H9 (cell line): ENCODE measurements at regions not wholly inside any gene's neighbourhood (a gene's known extent, or its start where the extent isn't known, plus 50 kb on each side); places are given as distances from the start of the nearest gene placed in this dataset.

Experiments
- DNase-seq: peaks from one replicate; pipeline ENCODE4 v3.0.0-alpha.2; 2017
- H2AFZ ChIP-seq: one replicate; pipeline ENCODE4 v1.6.1; 2013; ENCODE audit warnings: mild to moderate bottlenecking, low read length, control low read depth, moderate library complexity
- H2AK5ac ChIP-seq: 2 replicates; pipeline ENCODE4 v1.6.1; 2013; ENCODE audit warnings: low read length, control low read depth, mixed read lengths; ENCODE audit not compliant: insufficient read length
- H2BK120ac ChIP-seq: one replicate; pipeline ENCODE4 v1.6.1; 2013; ENCODE audit warnings: low read depth, mild to moderate bottlenecking, low read length, control low read depth, inconsistent platforms; ENCODE audit not compliant: poor library complexity, severe bottlenecking
- H2BK12ac ChIP-seq: 2 replicates; pipeline ENCODE4 v1.6.1; 2013; ENCODE audit warnings: low read length, control low read depth, mixed read lengths, low read depth; ENCODE audit not compliant: insufficient read length
- H2BK15ac ChIP-seq: 2 replicates; pipeline ENCODE4 v1.6.1; 2013; ENCODE audit warnings: low read depth, low read length, control low read depth
- H2BK20ac ChIP-seq: one replicate; pipeline ENCODE4 v1.6.1; 2013; ENCODE audit warnings: low read depth, mild to moderate bottlenecking, low read length, control low read depth, inconsistent platforms; ENCODE audit not compliant: poor library complexity, severe bottlenecking
- H2BK5ac ChIP-seq: 2 replicates; pipeline ENCODE4 v1.6.1; 2013; ENCODE audit warnings: low read length, control low read depth, mixed read lengths; ENCODE audit not compliant: insufficient read length
- H3K14ac ChIP-seq: 2 replicates; pipeline ENCODE4 v1.6.1; 2013; ENCODE audit warnings: low read length, control low read depth; ENCODE audit not compliant: insufficient read depth
- H3K18ac ChIP-seq: 2 replicates; pipeline ENCODE4 v1.6.1; 2013; ENCODE audit warnings: low read depth, mild to moderate bottlenecking, mixed read lengths, low read length, control low read depth; ENCODE audit not compliant: insufficient read length
- H3K23ac ChIP-seq: 2 replicates; pipeline ENCODE4 v1.6.1; 2013; ENCODE audit warnings: low read length, control low read depth, mixed read lengths, low read depth; ENCODE audit not compliant: insufficient read length
- H3K23me2 ChIP-seq: 2 replicates; pipeline ENCODE4 v1.6.1; 2013; ENCODE audit warnings: low read depth, mild to moderate bottlenecking, mixed read lengths, low read length, control low read depth; ENCODE audit not compliant: insufficient read length, poor library complexity, severe bottlenecking
- H3K27ac ChIP-seq: 2 replicates; pipeline ENCODE4 v1.5.1; 2013; ENCODE audit warnings: low read length, control low read depth, mixed read lengths, low read depth; ENCODE audit not compliant: insufficient read length
- H3K27me3 ChIP-seq: 2 replicates; pipeline ENCODE4 v1.6.1; 2013; ENCODE audit warnings: low read length, control low read depth, inconsistent platforms; ENCODE audit not compliant: insufficient read depth
- H3K4ac ChIP-seq: 2 replicates; pipeline ENCODE4 v1.6.1; 2013; ENCODE audit warnings: low read depth, mild to moderate bottlenecking, control low read depth, inconsistent platforms, low read length, moderate library complexity
- H3K4me1 ChIP-seq: 2 replicates; pipeline ENCODE4 v1.6.1; 2013; ENCODE audit warnings: low read length, control low read depth, inconsistent platforms; ENCODE audit not compliant: insufficient read depth
- H3K4me2 ChIP-seq: 2 replicates; pipeline ENCODE4 v1.6.1; 2013; ENCODE audit warnings: low read length, control low read depth, mixed read lengths; ENCODE audit not compliant: insufficient read length, insufficient read depth
- H3K56ac ChIP-seq: 2 replicates; pipeline ENCODE4 v1.6.1; 2013; ENCODE audit warnings: low read depth, mild to moderate bottlenecking, mixed read lengths, low read length, control low read depth; ENCODE audit not compliant: insufficient read length
- H3K79me1 ChIP-seq: 2 replicates; pipeline ENCODE4 v1.6.1; 2013; ENCODE audit warnings: low read depth, mild to moderate bottlenecking, moderate library complexity, low read length, control low read depth, inconsistent platforms; ENCODE audit not compliant: insufficient read depth, poor library complexity, severe bottlenecking
- H3K79me2 ChIP-seq: 2 replicates; pipeline ENCODE4 v1.6.1; 2013; ENCODE audit warnings: low read length, control low read depth, inconsistent platforms; ENCODE audit not compliant: insufficient read depth
- H3K9ac ChIP-seq: 2 replicates; pipeline ENCODE4 v1.6.1; 2013; ENCODE audit warnings: low read length, control low read depth, mixed read lengths; ENCODE audit not compliant: insufficient read length; ENCODE audit errors: extremely low read depth
- H3K9me3 ChIP-seq: one replicate; pipeline ENCODE4 v1.6.1; 2013; ENCODE audit warnings: low read depth, low read length, inconsistent platforms; ENCODE audit not compliant: control insufficient read depth
- H3T11ph ChIP-seq: one replicate; pipeline ENCODE4 v1.6.1; 2013; ENCODE audit warnings: mild to moderate bottlenecking, low read length, control low read depth, inconsistent platforms
- H4K20me1 ChIP-seq: one replicate; pipeline ENCODE4 v1.6.1; 2013; ENCODE audit not compliant: control insufficient read depth, insufficient read length, insufficient read depth
- H4K5ac ChIP-seq: 2 replicates; pipeline ENCODE4 v1.6.1; 2013; ENCODE audit warnings: low read depth, mild to moderate bottlenecking, mixed read lengths, low read length, control low read depth; ENCODE audit not compliant: insufficient read length
- H4K8ac ChIP-seq: replicated peaks from 2 replicates; pipeline ENCODE4 v1.6.1; 2013; ENCODE audit warnings: low read length, control low read depth, mixed read lengths, low read depth; ENCODE audit not compliant: insufficient read length
- H4K91ac ChIP-seq: 2 replicates; pipeline ENCODE4 v1.6.1; 2013; ENCODE audit warnings: low read depth, mild to moderate bottlenecking, moderate library complexity, mixed read lengths, low read length, control low read depth; ENCODE audit not compliant: insufficient read length
- H3K27ac Mint-ChIP-seq, 3 experiments: 2 replicates in 2 of 3; 3 replicates in 1 of 3; pipeline ENCODE4 v1.8.0; 2020 to 2021; ENCODE audit warnings: mixed read lengths in 3 of 3, mild to moderate bottlenecking in 1 of 3, moderate library complexity in 1 of 3
- H3K27me3 Mint-ChIP-seq: 2 replicates; pipeline ENCODE4 v1.8.0; 2021; ENCODE audit warnings: low read depth, mild to moderate bottlenecking, moderate library complexity, mixed read lengths
- H3K36me3 Mint-ChIP-seq, 3 experiments: 2 replicates in 2 of 3; 3 replicates in 1 of 3; pipeline ENCODE4 v1.8.0; 2020 to 2021; ENCODE audit warnings: low read depth in 3 of 3, mixed read lengths in 3 of 3; ENCODE audit not compliant: insufficient read depth in 1 of 3
- H3K4me1 Mint-ChIP-seq, 2 experiments: 2 replicates each; pipeline ENCODE4 v1.8.0; 2020; ENCODE audit warnings: mixed read lengths in 2 of 2
- H3K4me3 Mint-ChIP-seq, 2 experiments: 2 replicates in 1 of 2; 3 replicates in 1 of 2; pipeline ENCODE4 v1.8.0; 2020 to 2021; ENCODE audit warnings: mild to moderate bottlenecking in 2 of 2, mixed read lengths in 2 of 2, moderate library complexity in 1 of 2
- H3K9me3 Mint-ChIP-seq, 2 experiments: 2 replicates in 1 of 2; 3 replicates in 1 of 2; pipeline ENCODE4 v1.8.0; 2020; ENCODE audit warnings: mild to moderate bottlenecking in 2 of 2, mixed read lengths in 2 of 2, moderate library complexity in 1 of 2
- CTCF ChIP-seq: fragments of 200-600 bp; sonication (generic); conservative IDR thresholded peaks from 3 replicates; pipeline ENCODE4 v1.8.0; 2021; ENCODE audit warnings: antibody characterized with exemption, mild to moderate bottlenecking
- whole genome bisulfite sequencing: extraction: QIAGEN DNeasy Blood & Tissue Kit; methylation state at CpG from one replicate; pipeline ENCODE4 v1.1.7; 2013; ENCODE audit warnings: missing lambda C conversion rate, low lambda C conversion rate, mixed read lengths; ENCODE audit not compliant: insufficient read length; ENCODE audit errors: extremely low coverage; 5-methylcytosine and 5-hydroxymethylcytosine counted together

GRCh38 chr16:6674071-6674470 lies 658.6 kb upstream of the RBFOX1 start:
- DNase-seq: no peak
- WGBS: no CpG with 5 or more reads among the region's 4 CpGs
- Histone ChIP-seq H3K79me1 (no peaks in the 10 kb centered on the region), H3K27me3 (no peaks in the 10 kb centered on the region), H3K4me2 (no peak overlapping the region), H3K9me3 (no peaks in the 10 kb centered on the region), H3K14ac (no peak overlapping the region), H3K4me1 (no peaks in the 10 kb centered on the region), H3K27ac (no peak overlapping the region), H4K8ac (no peak overlapping the region), H4K91ac (no peak overlapping the region), H4K20me1 (no peaks in the 10 kb centered on the region), H2BK120ac (no peak overlapping the region), H3K9ac (no peak overlapping the region), H3K23me2 (no peaks in the 10 kb centered on the region), H2AK5ac (no peak overlapping the region), H2BK5ac (no peak overlapping the region), H3K23ac (no peak overlapping the region), H3K4ac (no peak overlapping the region), H3K79me2 (no peaks in the 10 kb centered on the region), H3K18ac (no peak overlapping the region), H3K56ac (no peak overlapping the region), H3T11ph (no peak overlapping the region), H2BK12ac (no peak overlapping the region), H2BK15ac (no peak overlapping the region), H2BK20ac (no peak overlapping the region), H2AFZ (no peak overlapping the region), H4K5ac (no peak overlapping the region)
- Mint-ChIP-seq H3K4me3 (no peak overlapping the region), H3K27ac (no peak overlapping the region), H3K4me1 (no peaks in the 10 kb centered on the region), H3K27me3 (peaks cover 11% of the 10 kb centered on the region), H3K9me3 (no peaks in the 10 kb centered on the region), H3K36me3 (no peaks in the 10 kb centered on the region)
- TF ChIP-seq CTCF: no peak
